ENCODE measurements at regions not wholly inside any gene's neighbourhood (a gene's known extent, or its start where the extent isn't known, plus 50 kb on each side); places are given as distances from the start of the nearest gene placed in this dataset.

DNA sequence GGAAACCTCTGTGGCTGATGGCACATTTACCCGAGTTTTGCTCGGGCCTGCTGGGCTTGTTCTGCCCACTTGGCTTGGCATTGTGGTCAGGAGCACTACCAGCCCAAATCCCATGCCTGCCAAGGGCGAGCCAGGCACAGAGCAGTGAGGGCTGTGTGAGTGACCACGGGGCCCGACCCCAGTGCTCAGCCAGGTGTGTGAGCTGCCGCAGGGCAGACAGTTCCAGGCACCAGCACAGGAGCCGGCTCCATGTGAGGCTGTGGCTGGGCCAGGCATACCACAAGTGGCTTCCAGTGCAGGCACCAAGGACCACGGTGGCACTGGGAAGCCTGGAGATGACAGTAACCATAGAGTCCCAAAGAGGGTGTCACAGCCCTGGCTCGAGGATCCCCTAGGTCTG lies 1225.5 kb upstream of the GJE1 start:
- no peak for DNase-seq (ENCODE audit: low spot score)

- no peak for DNase-seq (ENCODE audit: low spot score)
Measured at GRCh38 chr6:140905724-140906123, 1227.0 kb upstream of the GJE1 start.

GRCh38 chr6:140905050-140905449 lies 1227.7 kb upstream of the GJE1 start:
- DNase-seq (ENCODE audit: low spot score): no peak

- DNase-seq (ENCODE audit: low spot score): peak; percentile 28
Measured at GRCh38 chr6:140897804-140898573, 1234.7 kb upstream of the GJE1 start.

GRCh38 chr6:140897349-140897748 lies 1235.4 kb upstream of the GJE1 start:
- DNase-seq (ENCODE audit: low spot score): no peak

GRCh38 chr6:140893432-140893831 lies 1239.3 kb upstream of the GJE1 start:
- no peak for DNase-seq (ENCODE audit: low spot score)

DNA sequence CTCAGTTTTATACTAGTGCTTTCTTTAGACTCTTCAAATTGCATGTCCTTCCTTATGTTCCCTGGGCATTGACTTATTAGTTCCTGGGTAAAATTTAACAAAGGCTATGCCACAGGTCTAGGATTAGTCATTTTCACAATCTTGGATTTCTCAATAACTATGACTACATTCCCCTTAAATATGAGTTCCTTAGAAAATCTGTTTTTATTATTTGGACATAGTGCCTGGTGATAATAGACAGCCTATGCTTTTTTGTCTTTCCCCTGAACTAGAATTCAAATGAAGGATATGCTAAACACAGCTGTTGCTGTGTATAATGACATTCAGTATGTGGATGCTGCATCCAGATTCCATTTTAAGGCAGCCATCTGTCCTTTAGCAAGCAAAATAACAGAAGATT lies 1252.8 kb upstream of the GJE1 start:
- DNase-seq (ENCODE audit: low spot score): no peak

- no peak for DNase-seq (ENCODE audit: low spot score)
Measured at GRCh38 chr6:140874066-140874465, 1258.7 kb upstream of the GJE1 start.

GRCh38 chr6:140872885-140873284 lies 1259.8 kb upstream of the GJE1 start:
- no peak for DNase-seq (ENCODE audit: low spot score)

DNA sequence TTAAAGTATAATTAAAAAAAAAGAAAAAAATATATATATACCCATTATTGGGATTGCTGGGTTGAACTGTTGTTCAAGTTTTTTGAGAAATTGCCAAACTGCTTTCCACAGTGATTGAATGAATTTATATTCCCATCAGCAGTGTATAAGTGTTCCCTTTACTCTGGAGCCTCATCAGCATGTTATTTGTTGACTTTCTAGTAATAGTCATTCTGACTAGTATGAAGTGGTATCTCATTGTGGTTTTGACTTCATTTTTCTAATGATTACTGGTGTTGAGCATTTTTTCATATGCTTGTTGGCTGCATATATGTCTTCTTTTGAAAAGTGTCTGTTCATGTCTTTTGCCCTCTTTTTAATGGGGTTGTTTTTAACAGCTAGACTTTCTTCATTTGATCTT lies 1260.8 kb upstream of the GJE1 start:
- DNase-seq (ENCODE audit: low spot score): no peak

DNA sequence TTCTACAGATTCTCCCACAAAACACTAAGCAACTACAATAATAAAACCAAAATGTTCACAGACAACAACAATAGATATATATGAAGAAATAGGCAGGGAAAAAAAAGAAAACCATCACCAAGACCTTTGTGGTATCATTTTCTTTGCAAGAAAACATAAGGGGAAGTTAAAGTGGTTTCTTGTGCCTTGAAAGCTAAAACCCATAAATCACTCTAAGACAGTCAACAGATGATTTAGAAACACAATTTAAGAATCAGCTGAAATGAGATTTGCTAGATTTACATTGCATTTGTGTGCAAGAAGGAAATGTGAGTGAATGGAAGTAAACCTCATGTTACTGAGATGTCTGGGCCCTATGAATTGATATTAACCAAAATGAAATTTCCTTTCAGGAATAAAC lies 1265.4 kb upstream of the GJE1 start:
- DNase-seq (ENCODE audit: low spot score): no peak

DNA sequence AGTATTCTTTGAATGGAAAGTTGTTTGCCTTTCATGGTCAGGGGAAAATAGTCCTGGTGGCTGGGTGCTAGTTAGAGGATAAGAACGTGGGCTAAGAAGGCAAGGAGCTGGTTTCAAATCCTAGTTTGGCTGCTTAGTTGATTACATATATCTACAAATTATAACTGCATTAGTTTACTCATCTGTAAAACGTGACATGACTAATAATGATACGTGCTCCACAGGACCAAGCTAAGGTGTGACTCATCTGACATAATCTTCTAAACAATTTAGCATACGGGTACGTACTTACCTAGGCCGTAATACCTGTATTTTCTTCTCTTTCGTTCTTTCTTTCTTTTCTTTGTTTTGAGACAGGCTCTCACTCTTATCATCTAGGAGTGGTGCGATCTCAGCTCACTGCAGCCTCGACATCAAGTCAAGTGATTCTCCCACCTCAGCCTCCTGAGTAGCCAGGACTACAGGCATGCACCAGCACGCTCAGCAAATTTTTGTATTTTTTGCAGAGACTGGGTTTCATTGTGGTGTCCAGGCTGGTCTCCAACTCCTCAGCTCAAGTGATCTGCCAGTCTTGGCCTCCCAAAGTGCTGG lies 1274.2 kb upstream of the GJE1 start:
- no peak for DNase-seq (ENCODE audit: low spot score)

GRCh38 chr6:140857739-140858380 lies 1274.9 kb upstream of the GJE1 start:
- DNase-seq (ENCODE audit: low spot score): no peak

DNA sequence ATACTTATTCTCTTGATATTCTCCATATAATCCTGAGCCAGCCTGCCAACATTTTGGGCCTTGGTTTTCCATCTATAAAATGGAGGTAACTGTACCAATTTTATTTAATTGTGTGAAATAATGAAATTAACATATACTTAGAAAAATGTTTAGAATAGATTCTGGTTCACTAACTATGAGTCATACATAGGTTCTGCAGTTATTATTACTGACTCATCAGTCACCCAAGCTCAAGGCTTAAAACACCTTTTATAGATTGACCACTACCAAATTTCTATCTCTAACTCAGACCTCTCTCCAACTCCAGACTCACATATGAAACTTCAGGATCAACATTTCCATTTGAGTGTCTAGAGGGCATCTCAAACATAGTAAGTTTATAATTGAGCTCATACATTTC lies 1277.2 kb upstream of the GJE1 start:
- no peak for DNase-seq (ENCODE audit: low spot score)

DNA sequence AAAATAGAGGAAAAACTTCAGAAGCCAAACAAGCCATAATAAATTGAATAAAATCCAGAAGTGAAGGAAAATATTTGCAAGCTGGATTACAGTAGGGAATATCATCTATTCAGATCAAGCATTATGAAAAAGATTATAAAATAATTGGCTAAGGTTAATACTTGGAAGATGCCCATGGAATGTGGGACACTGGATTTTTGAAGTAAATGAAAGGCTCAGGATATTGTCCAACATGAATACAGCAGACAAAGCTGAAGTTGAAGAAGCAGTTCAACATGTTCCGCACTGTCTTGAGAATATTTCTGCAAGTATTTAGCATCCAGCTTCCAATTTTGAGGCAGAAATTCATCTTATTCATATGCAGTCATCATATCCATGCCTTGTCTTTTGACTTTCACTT lies 1278.4 kb upstream of the GJE1 start:
- no peak for DNase-seq (ENCODE audit: low spot score)

DNA sequence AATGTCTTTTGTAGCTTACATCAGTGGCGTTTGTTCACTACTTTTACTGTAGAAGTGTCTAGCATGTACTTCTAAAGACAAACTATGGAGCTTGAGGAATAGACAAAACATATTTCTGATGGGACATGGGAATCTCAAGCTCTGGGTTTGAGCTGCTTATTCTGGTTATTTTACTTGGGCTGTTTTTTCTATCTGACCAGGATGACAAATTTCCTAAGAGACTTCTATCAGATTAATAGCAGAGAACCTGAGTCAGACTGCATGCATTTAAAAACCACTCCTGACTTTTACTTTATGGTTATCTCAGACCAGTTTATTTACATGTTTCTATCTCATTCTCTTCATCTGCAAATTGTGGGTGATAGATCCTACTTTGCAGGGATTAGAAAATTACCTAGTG lies 1282.3 kb upstream of the GJE1 start:
- no peak for DNase-seq (ENCODE audit: low spot score)

- DNase-seq (ENCODE audit: low spot score): no peak
Measured at GRCh38 chr6:140849456-140849855, 1283.3 kb upstream of the GJE1 start.

GRCh38 chr6:140847262-140847645 lies 1285.5 kb upstream of the GJE1 start:
- DNase-seq (ENCODE audit: low spot score): no peak

DNA sequence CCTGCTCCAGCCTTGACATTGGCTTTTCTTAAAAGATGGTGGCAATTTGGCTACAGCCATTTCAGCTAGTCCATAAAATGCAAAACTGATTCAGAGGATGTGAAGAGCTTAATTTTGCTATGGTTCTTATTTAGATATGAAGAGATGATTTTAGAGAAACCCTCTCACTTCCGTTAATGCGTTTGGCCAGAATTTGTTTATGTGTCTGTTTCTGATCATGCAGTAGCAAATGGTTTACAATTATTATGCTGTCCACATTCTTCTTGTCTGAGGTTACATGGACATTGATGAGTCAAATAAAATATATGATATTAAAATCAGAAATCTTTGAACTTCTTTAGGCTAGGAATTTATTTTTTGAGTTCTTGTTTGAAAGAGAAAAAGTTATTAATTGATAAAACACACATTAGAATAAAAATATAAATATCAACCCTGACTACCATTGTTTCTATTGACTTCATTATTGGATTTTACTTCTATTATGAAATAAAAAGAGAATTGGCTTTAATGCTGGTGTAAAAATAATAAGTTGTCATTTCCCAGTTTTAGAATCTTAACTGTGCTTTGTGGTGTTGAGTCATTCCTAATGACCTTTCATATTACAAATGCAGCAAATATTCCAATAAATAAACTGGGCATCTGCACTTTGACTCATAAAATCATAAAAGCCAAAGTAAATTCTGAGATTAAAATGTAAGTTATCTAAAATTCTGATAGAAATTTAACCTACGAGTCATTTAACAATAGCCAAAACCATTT lies 1286.0 kb upstream of the GJE1 start:
- no peak for DNase-seq (ENCODE audit: low spot score)

DNA sequence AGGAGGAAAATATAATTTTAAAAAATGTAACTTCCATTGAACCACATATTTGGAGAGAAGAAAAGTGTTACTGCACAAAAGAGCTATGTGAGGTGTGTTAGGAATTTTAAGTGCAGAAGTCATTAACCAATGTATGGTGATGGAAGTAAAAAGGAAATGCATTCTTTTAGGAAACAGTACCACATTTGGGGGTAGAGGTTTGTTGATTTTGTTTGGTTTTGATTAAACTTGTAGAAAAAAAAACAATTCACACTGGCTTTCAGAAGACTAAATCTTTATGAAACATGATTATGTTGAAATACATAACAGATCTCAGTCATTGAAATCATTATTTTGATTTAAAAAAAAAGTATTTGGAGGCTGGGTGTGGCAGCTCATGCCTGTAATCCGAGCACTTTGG lies 1287.0 kb upstream of the GJE1 start:
- no peak for DNase-seq (ENCODE audit: low spot score)

DNA sequence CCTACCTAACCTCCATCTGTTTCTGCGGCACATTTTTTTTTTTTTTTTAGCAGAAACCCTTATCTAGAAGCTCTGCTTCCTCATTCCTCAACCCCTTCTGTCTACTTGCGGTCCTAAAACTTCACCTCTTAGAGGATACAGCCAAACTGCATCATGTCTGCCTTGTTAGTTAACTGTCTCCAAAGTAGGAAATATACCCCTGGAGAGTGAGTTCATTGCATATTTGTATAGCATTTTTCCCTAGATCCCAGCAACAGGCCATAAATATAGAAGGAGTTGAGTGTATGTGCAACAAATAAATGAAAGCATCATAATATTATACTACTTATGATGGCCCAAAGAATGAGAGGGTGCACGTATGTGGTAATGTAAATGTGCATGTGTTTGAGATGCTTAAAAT lies 1288.6 kb upstream of the GJE1 start:
- DNase-seq (ENCODE audit: low spot score): no peak

DNA sequence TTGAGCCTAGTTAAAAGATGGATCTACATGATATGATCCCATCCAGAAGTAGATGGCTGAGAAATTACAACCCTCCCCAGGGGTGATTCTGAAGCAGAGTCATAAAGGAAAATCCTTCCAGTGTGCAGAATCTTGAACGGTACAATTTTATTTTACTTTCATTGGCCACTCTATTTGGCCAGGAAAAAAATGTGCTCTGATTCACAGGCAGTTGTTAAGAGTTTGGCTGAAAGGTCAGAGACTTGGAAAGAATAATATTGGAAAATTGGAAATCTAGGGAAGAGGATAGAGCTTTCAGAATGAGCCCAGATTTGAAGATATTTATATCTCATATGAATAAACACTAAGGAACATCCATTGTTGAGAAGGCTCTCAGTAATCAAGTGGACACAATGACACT lies 1299.3 kb upstream of the GJE1 start:
- no peak for DNase-seq (ENCODE audit: low spot score)

- DNase-seq (ENCODE audit: low spot score): no peak
Measured at GRCh38 chr6:140830666-140831065, 1302.1 kb upstream of the GJE1 start.
